GM21717 (cell line): ENCODE measurements at regions not wholly inside any gene's neighbourhood (a gene's known extent, or its start where the extent isn't known, plus 50 kb on each side); places are given as distances from the start of the nearest gene placed in this dataset.

Experiments used
- ATAC-seq: cut with Tn5 transposase; IDR thresholded peaks from one replicate; pipeline ENCODE4 v1.9.1; 2021; ENCODE audit warnings: mild to moderate bottlenecking, moderate library complexity; ENCODE audit not compliant: unreplicated experiment

DNA sequence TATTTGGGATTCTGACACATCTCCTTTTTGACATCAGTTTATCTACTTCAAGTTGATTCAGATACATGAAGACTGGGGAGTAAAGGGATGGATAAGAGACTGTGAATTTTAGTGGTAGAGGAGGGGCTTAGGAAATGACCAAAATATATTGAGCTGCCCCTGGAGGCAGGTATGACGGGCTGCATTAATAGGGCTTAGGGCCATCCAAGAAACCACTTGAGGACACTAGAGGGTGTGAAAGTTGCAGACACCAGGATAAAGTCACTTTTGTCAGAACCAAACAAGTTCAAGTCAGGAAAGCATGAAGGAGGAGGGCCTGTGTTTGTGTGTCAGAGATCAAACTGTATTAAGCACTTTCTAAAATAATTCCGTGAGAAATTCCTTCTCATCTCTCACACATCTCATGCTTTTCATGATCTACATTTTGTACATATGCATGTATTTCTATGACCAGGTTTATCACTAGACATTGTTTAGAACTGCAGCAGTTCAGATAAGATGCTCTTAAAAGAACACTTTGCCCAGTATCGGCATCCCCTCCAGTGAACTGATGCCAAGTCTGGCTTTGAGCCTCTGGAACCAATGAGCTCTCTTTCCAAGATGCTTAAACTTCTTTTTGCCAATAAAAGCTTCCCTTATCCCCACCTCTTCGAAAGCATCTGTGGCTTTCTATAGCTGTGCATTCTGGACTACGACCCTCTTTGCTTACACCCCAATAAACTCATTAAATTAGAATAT is 136.9 kb downstream of the SLC38A1 start:
- ATAC-seq = no peak

DNA sequence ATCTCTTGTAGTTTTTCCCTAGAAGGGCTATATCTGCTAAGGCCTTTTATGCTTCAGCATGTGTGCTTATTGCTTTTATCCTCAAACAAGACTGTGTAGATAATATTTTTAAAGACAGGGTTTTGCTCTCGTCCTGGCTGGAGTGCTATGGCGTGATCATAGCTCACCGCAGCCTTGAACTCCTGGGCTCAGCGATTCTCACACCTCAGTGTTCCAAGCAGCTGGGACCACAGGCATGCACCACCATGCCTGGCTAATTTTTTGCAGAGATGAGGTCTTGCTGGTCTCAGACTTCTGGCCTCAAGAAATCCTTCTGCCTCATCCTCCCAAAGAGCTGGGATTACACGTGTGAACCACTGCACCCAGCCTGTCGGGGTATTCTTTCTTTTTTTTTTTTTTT is 137.3 kb upstream of the SCAF11 start:
- ATAC-seq = no peak

DNA sequence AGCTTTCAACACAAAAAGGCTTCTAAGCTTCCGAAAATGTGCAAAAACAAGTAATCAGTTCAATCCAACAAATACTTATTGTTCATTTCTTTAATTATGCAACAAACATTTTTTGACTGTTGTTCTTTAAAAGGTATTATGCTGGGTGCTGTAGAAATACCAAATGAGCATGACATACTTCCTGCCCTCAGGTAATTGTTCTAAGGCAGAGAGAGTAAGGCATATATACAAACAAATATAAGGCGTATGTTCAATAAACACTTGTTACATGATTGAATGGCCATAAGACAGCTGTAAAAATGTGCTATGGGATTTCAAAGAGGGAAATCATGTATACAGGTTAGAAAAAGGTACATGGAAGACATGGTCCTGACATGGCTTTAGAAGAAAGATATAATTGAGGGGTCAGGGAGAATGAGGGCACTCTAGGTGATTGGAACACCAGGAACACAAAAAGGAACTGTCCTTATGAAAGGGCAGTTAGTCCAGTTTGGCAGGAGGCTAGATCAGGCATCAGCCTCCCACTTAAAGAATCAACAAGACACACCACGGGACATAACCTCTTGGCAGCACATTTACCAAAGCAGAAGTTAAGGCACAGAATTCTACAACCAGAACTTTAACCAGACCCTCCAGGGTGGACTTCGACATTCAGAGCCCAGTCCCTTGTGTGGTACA is 135.8 kb upstream of the SCAF11 start:
- no peak for ATAC-seq

DNA sequence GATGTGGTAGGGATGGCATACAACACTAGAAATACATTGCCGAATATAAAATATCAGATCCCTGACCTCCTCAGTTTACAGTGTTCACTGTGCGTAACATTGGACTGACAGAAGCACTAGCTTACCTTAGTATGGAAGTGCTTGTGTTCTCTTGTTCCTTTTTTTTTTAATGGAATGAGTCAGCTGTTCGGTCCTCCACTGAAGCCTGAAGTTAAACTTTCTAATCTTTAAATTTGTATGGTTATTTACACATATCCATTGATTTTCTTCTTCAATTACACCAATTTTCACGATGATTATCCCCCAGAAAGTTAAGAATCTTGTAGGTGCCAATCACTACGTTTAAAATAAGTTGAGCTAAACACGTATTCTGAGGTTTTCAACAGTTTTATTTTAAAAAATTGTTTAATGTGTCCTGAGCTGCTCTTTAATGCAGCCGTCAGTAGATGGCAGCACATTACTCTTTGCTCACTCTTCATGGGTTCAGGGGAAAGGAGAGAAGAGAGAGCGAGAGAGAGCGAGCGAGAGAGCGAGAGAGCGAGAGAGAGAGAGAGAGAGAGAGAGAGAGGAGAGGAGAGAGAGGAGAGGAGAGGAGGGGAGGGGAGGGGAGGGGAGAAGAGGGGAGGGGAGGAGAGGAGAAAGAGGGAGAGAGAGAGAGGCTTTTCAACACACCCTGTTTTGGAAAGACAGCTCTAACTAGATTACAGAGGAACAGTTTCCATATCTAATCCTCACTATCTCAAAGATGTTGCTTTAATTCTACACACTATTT is 134.7 kb upstream of the SCAF11 start:
- peak; percentile 82 for ATAC-seq

DNA sequence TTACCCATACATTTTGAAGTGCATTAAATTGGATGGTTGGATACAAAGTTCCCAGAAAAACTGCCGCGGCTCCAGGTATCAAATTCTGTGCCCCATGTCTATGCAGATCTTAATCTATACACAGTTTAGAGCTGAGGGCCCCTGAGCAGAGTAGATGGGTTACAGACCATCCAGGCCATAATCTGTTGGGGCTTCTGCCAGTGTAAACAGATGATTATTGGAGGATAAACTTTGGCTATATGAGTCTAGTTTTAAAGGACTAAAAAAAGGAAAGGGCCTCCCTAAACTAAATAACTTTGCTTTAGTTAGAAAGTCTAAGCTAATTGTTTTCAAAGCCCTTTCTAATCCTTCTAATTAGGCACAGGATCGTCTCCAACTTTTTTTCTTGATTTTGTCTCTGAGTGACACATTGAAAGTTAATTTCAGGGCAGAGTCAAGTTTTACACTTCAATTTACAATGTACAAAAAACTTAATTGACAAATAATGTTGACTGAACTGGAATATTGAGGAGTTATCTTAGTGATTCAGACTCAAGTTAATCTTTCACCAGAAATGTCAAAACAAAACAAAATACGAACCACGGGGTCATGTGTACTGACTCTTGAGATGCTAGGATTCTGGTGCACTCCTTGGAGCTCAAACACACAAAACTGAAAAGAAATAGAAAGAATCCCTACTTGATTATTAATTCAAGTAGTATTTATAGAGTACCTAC is 133.9 kb upstream of the SCAF11 start:
- ATAC-seq = no peak

DNA sequence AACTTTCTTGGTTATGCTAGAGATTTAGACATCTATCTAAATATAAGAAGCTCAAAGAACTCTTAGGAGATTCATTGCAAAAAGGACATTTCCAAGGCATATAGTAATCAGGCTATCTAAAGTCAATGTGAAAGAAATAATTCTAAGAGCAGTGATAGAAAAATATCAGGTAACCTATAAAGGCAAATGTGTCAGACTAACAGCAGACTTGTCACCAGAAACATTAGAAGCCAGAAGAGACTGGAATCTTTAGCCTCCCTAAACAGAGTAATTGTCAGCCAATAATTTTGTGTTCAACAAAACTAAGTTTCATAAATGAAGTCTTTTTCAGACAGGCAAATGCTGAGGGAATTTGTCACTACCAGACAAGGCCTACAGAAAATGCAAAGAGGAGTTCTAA is 122.0 kb upstream of the SCAF11 start:
- no peak for ATAC-seq

DNA sequence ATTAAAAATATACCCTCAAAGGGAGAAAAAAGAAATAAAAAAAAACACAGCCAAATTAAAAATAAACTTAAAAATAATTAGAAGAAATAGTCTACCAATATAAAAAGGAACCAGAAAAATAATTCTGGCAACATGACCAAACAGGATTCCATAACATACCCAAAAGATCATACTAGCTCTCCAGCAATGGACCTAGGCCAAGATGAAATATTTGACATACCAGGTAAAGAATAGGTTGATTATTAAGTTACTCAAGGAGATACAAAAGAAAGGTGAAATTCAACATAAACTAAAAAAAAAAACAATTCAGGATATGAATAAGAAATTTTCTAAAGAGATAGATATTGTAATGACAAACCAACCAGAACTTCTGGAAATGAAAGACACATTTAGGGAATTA is 121.3 kb upstream of the SCAF11 start:
- ATAC-seq = no peak

DNA sequence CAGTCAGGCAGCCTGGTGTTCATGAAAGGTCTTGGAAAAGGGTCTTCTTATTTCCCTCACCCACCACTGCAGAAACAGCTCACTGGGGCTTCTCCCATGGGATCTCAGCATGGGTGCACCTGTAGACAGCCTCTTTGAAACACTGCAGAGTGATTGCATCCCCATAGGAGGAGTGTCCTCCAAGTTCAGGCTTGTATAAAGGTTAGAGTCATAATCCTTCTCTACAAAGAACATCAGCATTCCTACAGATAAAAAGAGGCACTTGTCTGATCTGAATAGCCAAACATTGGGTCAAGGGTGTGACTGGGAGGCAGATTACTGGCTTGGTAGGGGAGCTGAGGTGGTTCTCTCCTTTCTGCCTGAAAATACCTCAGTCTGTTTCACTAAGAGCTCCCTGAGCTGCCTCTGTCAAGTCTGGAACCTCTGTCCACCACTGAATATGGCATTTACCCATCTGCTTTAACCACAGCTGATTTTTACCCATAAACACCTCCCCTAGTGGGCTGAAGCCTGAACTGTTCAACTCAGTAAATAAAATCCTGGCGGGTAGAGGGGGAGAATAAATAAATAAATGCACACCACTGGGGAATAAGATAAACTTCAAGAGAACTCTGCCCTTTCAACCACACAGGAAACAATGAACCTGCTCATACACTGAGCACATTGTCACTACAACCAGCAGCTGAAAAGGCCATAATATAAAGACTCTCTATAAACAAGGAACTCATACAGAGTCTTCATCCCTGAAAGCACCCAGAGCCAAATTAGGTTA is 120.7 kb upstream of the SCAF11 start:
- no peak for ATAC-seq

DNA sequence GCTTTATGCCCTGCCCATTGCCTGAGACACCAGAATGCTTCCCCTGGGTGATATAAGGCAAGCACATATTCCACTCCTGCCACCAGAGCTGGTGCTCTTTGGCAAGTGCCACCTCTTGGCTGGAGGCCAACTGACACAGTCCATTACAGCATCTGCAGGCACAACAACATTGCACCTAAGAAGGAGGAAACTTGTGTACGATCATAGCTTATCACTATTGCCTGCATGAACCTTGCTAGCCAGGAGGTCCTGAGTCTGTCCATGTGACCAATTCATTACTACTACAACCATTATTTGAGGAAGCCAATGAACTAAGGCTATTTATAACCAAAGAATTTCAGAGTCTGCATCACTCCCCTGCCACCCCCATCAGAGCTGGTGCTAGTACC is 119.8 kb upstream of the SCAF11 start:
- no peak for ATAC-seq

DNA sequence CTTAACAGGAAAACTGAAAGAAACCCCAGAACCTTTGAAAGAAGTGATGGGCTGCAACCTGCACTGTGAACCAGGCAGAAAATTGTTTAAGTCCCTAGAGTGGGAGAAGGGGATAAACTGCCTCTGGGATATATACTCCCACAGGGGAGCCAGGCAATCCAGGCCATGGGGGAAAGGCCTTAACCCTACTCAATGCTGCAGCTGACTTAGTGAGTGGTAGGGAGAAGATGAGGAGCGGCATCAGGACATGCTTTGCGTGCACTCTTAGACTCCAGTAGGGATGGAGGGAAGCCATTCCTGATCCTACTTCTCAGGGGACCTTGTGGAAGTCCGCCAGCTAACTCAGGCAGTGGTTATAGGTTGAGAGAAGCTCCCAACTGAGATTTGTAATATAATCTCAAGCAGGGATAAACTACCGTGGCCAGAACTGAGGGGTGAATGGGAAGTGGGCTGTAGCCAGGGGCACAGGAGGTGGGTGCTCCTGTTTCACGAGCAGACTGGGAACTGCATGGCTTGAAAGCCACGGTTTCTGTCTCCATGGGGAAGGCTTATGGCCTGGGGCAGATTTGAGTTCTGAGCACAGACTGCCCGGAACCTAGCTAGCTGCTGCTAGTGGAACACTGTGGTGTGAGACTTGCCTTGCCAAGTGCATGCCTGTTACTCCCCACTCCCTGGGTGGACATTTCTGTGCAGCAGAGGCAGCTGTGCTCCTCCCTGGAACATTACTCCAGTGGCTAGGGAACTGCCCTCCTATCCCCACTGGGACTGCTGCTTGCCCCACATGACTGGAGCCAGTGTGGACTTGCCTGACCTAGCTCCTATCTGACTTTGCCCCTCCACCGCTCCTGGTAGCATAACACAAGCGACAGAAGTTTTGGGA is 119.2 kb upstream of the SCAF11 start:
- no peak for ATAC-seq

DNA sequence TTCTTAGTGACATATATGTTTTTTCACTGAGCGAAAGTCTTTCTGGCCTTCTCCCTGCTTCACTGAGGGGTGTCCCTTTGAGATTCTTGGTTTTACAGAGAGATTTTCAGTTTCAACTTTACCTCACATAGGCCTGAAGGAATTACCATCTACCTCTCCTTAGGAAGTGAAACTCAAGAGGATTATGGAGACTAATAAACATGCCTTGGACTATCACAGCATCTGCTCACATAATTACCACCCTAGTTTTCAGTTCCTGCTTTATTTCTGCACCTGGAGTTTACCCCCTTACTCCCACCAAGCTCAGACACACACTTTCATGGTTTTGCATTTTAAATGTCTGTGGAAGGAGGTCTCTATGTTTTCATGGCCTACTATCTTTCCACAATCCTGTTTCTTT is 118.3 kb upstream of the SCAF11 start:
- ATAC-seq = peak; percentile 96

DNA sequence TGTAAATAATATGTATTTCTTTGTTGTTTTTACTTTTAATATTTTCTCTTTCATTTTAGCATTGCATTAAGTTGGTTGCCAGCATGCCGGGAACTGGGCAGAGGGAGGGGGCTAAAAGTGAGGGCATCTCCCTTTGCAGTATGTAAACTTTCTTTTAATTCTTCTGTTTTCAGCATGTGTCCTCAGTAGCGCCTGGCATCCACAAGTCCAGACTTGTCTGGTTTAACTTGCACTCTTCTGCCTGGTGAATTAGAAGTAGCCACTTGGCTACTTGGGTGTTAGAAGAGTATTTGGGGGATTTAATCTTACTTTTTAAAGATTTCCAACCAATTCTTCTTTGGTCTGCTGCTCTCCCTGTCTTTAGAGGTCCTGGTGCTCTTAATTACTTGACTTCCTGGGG is 117.2 kb upstream of the SCAF11 start:
- ATAC-seq = no peak

DNA sequence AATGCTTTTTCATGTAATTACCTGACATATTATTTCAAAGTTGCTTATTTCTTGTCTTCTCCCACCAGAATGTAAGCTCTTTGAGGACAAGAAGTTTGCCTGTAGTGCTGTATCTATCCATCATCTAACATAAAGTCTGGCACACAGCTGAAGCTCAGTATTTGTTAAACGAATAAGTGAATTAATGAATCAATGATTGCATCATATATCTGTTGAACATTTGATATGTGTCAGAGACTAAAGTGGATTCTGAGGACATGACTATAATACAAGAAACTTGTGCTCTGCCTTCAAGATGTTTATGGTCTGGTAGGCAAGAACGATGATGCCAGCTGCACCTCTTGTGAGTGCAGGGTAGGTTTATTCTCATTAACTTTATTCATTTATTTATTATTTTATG is 115.4 kb upstream of the SCAF11 start:
- no peak for ATAC-seq

DNA sequence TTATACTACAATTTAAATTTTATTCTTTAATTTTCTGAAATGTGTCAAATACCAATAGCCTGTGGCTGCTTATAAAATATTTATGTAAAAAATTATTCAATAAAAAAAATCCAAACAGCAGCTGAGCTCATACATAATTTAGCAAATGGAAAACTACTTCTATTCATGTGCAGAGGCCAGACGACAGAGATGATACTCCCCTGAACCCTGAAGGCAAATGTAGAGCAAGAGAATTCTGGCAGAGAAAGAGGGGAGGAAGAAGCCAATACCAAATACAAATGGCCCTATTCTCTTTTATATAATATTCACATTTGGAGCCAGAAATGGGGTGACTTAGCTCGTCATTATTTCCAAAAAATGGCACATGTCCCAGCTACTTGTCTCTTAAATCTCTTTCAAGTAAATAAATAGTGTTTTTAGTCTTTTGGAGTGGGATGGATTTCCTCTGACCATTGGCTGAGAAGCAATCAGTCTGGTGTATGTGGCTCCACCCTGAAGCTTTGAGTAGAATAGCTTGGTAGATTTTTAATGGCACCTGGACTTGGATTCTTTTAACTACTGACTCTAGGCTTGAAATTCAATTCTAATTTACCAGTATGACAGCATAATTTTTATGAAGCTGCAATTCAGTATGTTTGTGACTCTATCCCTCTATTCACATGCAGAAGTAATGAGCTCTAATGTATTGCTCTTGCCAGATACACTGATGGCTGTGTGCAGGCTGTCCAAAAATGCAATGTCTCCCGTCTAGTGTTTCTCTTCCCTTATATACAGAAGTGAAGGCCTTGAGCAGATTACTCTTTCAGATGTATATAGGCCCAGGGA is 113.4 kb upstream of the SCAF11 start:
- no peak for ATAC-seq

DNA sequence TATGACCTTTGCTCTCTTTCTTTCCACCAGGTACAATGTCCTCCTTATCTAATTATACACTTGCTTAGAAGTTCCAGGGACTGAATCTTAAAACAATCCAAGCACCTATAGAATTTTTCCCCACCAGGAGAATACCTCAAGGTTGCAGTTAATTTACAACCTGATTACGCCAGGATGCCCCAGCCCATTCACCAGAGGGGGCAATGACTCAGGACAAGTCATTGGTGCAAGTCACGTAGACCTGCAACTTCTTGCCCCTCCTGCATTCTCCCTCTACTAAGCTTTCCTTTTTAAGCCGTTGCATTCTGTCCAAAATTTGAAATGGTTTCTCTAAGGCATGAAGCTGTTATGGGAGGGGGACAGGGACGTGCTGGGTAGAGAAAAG is 111.1 kb upstream of the SCAF11 start:
- no peak for ATAC-seq

DNA sequence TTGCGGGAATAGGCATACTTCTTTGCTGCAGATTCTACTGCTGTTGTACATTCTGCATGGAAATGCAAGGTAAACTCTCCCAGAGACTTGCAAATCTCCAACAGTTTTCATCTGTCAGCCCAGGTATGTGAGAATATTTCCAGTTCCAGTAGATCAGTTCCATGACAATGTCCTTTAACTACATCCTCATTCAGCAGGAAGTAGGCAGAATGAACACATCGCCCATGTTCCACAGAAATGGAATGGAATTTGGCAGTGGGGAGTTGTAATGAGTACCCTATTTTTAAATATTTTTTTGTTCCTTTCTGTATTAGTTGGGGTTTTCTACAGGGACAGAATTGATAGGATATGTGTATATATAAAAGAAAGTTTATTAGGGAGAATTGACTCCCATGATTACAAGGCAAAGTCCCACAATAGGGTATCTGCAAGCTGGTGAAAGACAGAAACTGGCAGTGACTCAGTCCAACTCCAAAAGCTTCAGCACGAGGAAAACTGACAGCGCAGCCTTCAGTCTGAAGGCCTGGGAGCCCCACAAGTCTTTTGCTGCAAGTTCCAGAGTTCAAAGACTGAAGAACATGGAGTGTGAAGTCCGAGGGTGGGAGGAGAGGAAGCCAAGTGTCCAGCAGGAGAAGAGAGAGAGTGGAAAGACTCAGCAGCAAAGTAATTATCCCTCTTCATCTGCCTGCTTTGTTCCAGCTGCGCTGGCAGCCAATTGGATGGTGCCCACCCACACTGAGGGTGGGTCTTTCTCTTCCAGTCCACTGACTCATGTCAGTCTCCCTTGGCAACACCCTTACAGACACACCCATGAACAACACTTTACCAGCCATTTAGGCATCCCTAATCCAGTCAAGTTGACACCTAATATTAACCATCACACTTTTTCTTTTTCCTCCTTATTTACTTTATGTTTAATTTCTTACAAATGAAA is 110.4 kb upstream of the SCAF11 start:
- ATAC-seq = no peak

DNA sequence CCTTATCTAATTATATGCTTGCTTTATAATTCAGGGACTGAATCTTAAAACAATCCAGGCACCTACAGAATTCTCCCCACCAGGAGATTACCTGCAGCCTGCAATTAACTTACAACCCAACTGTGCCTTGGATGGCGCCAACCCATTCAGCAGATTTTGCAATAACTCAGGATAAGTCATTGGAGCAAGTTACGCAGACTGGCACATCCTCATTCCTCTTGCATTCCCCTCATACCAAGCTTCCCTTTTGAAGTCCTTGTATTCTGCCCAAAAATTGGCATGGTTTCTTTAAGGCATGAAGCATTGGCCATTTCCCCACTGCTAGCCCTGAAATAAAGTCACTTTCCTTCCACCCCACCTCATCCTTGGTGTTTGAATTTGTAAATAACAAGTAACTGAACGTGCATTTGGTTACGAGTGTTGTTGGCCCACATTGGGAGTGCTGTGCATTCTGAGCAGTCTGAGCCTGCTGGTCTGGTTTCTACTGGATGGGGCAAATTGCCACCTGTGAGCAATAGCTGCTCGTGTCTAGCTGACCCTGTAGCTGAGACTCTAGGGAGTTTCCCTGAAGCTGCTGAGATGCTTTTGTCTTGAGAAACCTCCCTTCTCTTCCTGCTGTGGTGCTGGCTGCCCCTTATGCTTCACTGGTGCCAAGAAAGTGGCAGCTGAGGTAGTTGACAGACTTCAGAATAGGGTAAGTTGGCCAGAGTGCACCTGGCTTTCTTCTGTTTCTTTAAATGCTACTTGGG is 99.2 kb upstream of the SCAF11 start:
- ATAC-seq = no peak
